Cerebellar cortex (tissue), 1 donor: ENCODE measurements at regions not wholly inside any gene's neighbourhood (a gene's known extent, or its start where the extent isn't known, plus 50 kb on each side); places are given as distances from the start of the nearest gene placed in this dataset.

Experiments
- DNase-seq: peaks from one replicate; pipeline ENCODE4 v3.0.0-alpha.2; 2015; ENCODE audit warnings: low spot score

DNA sequence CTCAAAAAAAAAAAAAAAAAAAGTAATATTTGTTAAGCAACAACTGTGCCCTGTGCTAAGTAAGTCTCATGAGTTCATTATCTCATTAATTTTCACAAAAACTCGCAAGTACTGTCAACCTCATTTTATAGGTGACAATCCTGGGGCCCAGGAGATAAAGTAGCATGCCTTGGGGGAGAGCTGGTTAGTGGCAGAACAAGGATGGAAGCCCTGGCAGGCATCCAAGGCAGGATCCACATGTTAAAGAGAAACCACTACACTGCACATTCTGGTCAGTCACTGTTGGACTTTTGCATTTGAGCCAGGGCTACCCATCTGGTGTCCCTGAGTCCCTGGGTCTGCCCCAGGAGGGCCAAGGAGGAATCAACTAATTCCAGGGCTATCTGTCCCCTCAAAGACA, 54.6 kb downstream of the ZFP36L2 start:
- DNase-seq: no peak

DNA sequence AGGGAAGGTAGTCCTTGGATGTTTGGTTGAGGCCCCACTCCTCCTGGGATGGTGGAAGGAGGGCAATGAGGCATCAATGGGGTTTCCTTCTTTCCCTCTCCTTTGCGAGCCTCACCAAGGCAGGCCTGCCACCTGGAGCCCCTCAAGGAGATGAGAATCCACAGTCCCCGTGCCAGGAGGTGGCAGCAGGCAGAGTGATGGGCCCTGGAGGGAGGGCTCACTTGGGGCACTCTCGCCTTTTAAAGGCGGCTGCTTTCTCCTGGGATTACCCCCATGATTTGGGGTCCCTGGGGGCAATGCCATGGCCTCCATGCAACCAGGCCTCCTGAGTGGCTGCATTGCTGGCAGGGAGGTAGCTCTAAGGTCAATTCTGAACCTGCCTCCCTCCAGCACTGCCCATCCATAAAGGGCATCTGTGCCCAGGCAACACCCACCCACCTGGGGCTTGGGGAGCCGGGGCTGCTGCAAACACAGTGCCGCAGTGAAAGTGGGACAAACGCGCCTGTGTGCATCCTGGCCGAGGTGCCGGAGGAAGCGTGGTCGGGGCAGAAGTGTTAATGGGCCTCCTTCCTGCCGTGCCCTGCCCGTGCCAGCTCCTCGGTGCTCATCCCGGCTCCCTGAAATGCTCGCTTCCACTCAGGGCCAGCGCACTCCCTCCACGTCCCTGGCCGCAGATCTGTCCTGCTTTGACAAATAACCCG, 55.9 kb downstream of the ZFP36L2 start:
- DNase-seq: no peak

DNA sequence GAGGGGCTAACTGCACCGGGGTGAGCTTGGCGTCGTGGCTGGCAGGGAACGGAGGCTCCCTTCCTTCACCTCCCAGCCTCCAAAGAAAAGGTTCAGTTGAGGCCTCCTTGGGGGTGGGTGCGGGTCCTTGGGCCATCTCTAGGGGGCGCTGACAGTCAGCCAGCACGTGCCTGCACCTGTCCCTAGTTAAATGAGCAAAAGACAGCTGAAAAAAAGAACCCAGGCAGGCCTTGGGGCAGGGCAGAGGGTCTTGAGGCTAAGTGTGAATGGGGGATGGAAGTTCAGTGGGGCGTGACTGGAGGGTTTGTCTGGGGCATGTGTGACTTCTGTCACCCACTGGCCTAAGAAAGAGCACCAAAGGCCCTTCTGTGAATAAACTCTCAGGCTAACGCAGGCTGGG, 56.4 kb downstream of the ZFP36L2 start:
- no peak for DNase-seq

DNA sequence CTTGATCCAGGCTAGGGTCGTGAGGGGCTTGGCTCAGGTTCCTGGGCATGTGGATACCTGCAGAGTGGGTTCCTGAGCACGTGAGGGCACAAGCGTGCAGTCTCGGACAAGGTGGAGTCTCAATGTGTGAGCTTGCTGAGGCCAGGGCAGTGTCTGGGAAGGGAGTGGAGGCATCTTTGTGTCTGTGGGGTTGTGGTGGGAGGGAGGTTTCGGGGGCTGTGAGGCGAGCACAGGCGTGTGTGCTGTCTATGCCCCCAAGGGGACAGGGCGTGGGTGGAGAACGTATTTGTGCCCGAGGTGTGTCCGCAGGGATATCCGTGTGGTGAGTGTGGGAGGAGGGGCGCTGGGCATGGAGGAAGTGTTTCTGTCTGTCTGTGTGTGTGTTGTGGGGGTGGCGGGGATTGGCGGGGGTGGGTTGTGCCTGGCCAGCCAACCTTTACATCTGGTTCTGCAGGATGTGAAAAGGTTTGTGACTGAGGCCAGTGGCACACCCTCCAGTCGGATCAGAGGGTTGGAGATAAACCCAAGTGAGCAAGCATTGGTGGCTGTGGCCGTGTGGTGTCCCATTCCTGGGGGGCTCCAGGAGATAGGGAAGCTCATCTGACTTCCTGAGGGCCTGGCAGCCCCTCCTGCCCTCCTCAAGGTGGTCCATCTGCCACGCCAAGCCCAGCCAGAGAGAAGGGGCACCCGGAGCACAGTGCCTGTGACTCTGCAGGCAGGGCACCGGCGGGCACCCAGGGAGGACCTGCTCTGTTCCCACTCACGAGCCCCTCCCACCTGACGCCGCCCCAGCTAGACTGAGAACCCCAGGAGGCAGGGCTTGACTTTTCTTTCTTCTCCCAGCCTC, 57.1 kb downstream of the ZFP36L2 start:
- DNase-seq: no peak

DNA sequence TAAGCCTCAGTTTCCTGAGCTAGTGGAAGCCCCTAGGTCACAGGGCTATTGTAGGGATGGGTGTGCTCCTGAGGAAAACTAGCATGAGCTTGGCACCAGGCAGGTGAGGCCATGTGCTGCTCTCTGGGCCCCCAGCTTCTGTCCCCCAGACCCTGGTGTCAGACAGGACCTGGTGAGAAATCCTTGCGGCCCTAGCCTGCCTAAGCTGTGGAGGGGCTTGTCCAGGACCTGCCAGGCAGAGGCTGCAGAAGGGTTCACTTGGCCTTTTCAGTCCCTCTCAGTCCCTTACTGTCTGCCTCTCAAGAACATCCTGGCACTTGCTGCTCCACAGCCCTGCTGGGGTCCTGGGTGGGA, 58.4 kb downstream of the ZFP36L2 start:
- no peak for DNase-seq

DNA sequence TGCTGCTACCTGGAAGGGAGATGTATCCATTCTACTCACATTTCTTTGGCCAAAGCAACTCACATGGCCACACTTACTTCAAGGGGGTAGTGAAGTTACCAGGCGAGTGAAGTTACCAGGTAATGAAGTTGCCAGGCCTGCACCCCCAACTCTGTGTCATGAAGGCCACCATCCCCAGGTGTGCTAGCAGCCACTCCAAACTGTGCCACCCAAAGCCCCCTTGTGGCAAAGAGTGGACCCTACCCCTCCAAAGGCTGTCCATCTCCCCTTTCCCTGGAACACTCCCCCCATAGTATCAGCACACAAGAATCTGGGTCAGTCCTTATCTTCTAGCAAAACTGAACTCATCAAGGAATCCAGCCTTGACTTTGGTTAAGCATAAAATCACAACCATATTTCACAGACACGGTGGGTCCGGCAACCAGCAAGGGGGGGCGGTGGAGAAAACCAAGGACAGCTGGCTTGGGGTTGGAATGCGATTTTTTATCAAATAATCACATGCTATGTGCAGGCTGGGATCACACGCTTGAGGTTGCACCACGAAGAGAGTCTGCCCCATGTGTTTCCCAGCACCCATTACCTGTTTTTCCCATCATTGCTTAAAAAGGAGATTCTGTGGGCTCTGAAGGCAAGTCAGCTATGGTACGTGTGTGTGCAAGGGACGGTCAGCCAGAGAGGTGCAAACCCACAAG, 60.9 kb downstream of the ZFP36L2 start:
- no peak for DNase-seq

DNA sequence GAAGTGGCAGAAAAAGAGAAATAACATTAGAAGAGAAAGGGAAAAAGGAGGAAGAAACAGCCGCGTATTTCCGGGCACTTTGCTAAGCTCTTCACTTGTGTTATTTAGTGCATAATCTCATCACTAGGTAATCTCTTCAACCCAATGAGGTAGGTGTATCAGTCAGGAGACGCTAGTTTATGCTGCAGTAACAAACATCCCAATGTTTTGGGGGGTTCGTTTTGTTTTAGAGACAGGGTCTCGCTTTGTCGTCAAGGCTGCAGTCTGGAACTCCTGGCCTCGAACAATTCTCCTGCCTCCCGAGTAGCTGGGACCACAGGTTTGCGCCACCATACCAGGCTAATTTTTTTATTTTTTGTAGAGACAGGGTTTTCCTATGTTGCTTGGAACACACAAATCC, 61.7 kb downstream of the ZFP36L2 start:
- no peak for DNase-seq

DNA sequence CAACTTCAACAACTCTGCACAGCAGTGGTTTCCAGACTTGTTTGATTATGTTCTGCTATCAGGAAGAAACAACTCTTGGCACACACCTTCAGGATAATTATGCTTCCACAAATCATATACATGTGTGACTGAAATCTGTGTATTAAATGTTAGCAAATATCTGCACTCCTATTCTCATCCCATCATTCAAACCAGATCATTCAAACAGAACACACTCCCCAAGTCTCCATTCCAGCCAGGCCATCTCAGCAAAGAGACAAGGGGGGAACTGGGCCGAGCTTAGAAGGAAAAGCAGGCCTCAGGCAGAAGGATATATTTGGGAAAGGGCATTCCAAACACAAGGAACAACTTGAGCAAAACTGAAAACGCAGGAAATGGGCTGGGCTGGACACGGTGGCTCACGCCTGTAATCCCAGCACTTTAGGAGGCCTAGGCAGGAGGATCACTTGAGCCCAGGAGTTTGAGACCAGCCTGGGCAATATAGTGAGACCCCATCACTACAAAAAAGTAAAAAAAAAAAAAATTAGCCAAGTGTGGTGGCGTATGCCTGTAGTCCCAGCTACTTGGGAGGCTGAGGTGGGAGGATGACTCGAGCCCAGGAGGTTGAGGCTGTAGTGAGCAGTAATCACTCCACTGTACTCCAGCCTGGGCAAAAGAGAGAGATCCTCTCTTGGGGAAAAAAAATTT, 62.7 kb downstream of the ZFP36L2 start:
- no peak for DNase-seq

DNA sequence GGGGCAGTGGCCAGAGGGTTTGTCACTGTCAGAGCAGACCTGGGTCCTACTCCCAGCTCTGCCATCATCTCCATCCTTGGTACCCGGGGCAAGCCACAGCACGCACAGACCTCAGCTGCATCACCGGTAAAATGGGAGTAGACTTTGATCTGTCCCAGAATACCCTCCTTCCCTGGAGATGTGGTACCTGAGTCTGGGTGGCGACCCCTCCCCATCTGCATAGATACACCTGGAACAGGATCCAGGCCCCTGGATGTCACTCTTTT, 64.0 kb downstream of the ZFP36L2 start:
- DNase-seq: no peak

DNA sequence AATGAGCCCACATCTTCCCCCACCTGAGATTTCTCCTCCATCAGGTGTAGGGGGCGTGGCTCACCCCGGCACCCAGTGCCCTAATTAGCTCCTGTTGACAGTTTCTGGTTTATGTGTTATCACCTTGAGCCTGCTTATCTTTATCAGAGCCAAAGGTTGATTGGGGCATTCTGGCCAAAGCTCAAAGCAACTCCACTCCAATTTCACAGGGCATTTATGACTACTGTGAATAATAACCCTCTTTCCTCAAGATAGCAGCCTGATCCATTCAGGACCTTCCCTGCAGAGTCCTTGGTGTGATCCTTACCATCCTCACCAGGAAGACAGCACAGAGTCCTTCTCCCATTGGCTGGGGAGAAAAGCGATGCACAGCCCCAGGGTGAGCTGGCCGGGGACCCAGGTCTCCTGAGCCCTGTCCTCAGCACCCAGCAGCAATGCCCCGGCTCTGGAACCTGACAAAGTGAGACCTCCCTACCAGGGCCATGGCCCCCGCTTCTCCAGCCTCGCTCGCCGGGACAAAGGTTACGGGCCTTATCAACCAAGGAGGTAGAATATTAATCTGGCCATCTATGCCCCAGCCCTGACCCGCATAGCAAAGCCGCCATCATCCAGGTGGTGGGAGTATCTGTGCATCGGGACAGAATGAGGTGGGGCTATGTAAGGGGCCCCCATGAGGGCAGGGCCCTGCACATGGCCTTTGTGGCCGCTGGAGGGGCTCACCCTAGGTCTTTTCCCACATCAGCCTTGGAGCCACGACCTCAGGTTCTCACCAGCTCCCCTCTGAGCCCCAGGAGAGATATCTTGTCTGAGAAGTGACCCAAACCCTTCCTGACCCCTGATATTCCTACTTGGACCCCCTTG, 64.5 kb downstream of the ZFP36L2 start:
- no peak for DNase-seq

DNA sequence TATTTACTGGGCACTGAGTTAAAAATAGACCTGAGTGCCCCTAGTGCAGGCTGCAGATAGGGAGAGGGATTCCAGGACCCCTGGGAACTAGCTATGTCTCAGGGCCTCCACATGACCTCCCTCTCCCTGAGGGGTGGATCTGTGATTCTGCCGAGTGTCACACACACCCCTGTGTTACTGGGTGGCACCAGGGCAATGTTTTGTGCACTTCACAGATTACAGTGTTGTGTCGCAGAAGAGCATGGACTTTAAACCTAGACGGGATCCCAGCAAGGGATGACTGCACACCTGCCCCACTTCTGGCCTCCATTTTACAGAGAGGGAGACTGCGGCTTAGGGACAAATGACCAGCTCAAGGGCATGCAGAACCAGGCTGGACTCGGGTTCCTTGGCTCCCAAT, 65.6 kb downstream of the ZFP36L2 start:
- no peak for DNase-seq

DNA sequence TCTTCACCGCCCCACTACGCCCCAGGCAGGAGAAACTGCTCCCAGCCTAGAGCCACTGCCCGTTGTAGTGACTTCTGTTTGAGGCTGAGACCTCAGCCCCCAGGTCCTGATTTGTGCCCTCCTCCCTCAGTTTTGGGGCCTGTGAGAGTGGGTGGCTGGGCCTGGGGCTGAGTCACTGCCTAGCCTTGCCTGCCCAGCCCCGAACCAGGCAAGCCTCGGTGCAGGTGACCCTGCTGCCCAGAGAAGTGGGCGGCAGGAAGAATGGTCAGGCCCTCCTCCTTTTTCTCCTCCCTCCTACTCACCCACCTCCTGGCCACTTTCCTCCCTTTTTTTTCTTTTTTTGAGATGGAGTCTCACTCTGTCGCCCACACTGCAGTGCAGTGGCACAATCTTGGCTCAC, 66.6 kb downstream of the ZFP36L2 start:
- no peak for DNase-seq

DNA sequence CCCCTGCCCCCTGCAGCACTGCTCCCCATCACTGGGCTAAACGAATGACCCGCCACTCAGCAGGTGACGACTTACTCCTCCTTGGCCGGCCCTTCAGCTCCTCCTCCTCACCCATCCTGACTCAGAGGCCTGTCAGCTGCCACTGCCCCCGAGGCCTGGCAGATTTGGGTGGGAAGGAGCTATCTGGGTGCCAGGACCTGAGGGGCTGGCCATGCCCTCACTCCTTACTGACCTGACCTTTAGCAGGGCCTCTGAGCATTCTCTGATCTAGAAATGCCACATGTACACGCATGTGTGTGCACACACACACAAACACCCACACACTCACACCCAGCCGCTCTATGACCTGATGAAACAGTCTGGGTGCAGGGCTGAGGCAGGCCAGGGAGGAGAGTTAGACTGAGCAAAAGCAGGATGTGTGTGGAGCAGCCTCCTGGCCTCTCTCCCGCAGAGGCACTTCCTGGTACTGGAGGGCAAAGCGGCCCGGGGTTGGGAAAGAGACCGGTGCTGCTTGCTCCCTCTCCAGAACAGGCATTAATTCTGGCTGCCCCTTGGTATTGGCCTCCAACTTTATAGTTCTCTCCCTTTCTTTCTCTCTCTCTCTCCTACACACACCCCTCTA, 68.0 kb downstream of the ZFP36L2 start:
- no peak for DNase-seq

DNA sequence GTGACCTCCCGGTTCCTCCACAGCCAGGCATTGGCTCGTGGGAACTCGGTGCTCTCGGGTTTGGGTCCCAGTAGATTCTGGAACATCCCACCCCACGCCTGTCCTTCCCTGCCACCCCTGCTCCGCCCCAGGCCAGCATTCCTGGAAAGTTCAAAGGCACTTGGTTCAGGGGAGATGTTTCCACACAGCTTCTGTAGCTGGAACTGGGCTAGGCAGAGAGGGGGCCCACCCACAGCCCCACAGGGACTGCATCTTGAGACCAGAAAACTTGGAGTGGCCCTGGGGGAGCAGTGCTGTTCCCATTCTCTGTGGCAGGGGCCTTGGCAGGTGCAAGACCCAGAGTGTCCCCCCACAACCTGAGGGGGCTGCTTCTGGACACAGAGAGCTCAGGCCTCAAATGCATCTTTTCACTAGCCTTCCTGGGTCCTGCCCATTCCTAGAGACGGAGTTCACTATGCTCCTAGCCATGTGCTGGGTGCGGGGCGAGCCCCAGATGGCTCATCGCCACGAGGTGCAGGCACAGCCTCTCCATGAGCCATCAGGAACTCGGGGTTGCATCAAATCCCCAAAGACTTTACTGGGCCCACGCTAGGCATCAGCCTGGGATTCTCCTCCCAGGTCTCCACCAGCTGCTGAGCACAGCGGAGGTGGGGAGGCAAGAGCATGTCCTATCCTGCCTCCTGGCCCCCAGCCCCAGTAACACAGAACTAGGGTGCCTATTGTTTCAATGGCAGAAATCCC, 68.7 kb downstream of the ZFP36L2 start:
- DNase-seq: no peak

DNA sequence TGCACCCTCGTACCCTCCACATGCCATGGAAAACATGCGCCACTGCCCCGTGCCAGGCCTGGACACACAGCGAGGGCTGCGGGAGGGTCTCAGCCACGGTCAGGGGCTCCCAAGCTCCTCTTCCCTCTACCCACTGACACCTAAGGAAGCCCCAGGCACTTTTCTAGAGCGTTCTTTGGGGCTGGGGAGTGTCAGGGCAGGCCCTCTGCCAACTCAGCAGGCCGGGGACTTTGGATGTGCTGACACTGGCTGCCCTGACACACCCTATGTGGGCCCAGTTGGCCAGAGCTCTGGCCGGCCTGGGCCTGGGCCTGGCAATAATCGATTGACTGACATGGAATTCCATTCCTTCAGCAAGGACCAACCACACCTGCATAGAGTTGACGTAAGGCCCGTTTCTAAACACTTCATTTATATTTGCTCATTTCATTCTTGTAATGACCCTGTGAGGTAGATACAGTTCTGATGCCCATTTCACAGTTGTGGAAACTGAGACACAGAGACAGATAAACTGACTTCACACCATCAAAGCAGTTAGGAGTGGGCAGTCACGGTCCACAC, 70.5 kb downstream of the ZFP36L2 start:
- no peak for DNase-seq

DNA sequence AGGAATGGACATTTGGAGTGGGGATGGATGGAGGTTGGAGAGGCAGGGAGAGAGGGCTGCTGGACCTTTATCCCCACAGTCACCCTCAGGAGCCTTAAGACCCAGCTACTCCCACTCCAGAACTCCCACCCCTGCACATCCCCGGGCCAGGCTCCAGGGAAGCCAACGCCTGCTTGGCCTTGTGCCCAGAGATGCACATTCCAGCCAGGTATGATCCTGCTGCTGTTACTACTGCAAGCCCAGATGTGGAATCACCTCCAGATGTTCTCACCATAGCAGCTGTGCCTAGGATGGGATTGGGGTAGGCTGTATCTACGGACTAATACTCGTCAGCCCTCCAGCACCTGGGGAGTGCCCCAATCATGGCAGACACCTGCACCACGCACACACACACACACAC, 71.7 kb downstream of the ZFP36L2 start:
- no peak for DNase-seq

DNA sequence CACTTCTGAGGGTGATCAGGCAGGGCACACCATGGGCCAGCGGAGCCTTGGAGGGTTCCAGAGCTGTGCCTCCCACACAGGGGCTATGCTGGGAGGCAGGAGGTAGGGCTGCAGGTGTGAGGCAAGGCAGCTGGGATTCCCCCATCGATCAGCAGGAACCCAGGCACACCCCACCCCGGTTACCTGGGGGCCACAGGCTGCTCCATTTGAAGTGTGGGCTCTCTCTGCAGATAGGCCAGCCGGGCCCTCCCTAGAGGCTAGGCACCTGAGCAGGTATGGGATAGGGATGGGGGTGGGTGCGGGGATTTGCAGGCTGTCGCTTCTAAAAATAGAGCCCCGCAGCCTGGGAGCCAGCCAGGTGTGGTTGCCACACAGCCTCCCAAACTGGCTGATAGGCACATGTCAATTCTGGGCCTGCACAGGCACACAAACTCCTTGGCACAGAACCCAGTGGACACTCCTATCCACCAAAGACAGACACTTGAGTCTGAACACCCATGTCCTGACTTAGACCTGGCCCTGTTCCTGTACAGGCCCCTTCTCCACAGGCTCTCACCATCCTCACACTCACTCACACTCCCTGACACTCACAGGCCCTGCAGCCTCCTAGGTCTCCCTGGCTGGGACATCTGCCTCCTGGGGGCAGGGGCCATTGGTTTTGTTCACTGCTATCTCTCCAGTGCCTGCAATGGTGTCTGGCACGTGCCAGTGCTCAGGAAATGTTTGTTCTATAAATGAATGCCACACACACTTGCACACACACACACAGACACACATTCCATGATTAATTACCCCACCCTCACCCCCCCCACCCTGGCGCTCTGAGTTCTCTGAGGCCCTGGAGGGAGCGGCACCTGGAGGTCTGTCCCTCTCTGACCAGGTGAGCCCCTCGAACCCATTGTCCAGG, 73.4 kb downstream of the ZFP36L2 start:
- no peak for DNase-seq

DNA sequence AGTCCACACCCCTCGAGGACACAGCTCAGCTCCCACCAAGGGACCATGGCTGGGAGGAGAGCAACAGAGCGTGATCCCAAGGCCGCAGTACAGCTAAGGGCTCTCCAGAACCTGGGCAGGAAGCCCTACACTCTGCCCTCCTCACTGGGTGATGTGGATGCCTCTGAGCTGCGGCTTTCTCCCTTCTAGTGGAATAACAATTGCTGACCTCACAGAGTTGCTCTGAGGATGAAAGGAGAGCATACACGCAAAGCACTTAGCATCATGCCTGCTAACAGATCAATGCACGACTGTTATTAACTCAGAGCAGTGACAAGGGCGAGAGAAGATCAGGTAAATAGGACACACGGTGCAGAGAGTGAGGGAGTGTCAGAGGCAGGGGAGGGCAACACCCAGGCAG, 74.2 kb downstream of the ZFP36L2 start:
- no peak for DNase-seq

DNA sequence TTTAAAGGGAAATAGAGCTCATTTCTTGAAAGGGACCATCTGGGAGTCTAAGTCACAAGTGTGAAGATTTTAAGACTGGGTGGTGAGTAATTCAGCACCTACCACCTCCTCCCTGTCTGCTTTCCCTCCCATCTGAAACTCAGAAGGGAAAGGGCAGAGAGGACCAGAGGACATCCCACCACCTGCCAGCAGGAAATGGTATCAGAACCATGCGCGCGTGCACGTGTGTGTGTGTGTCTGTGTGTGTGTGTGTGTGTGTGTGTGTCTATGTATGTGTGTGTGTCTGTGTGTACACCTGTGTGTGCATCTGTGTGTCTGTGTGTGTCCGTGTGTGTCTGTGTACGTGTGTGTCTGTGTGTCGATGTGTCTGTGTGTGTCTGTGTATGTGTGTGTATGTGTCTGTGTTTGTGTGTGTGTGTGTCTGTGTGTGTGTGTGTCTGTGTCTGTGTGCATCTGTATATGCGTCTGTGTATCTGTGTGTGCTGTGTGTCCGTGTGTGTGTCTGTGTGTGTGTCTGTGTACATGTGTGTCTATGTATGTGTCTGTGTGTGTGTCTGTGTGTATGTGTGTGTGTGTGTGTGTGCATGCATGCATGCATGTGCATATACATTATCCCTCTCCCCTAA, 76.8 kb downstream of the ZFP36L2 start:
- DNase-seq: no peak
